Esophagus squamous epithelium (tissue), 5 donors: ENCODE measurements at regions not wholly inside any gene's neighbourhood (a gene's known extent, or its start where the extent isn't known, plus 50 kb on each side); places are given as distances from the start of the nearest gene placed in this dataset.

Source experiments
- DNase-seq: peaks from one replicate; lab custom pipeline; 2025; lab: John Stamatoyannopoulos, UW
- H3K27ac ChIP-seq, 4 donors: fragments of 200-600 bp; sonication (generic); one replicate each; pipeline ENCODE4 v1.5.1; 2016 to 2019; ENCODE audit warnings: mild to moderate bottlenecking in 1 of 4
- H3K27me3 ChIP-seq, 4 donors: fragments of 200-600 bp; sonication (generic); 1 replicate in 3 of 4; 2 replicates in 1 of 4; pipeline versions ENCODE4 v1.5.1 to v1.6.0; 2017 to 2021; ENCODE audit warnings: antibody characterized with exemption in 1 of 4
- H3K36me3 ChIP-seq, 3 donors: fragments of 200-600 bp; sonication (generic); one replicate each; pipeline ENCODE4 v1.5.1; 2016 to 2019
- H3K4me1 ChIP-seq, 3 donors: fragments of 200-600 bp; sonication (generic); one replicate each; pipeline ENCODE4 v1.5.1; 2017 to 2019
- H3K4me3 ChIP-seq, 4 donors: fragments of 200-600 bp; sonication (generic); 1 replicate in 3 of 4; 2 replicates in 1 of 4; pipeline ENCODE4 v1.5.1; 2016 to 2019; ENCODE audit warnings: mild to moderate bottlenecking in 2 of 4, moderate library complexity in 1 of 4
- H3K9me3 ChIP-seq, 3 donors: fragments of 200-600 bp; sonication (generic); one replicate each; pipeline ENCODE4 v1.5.1; 2016 to 2019
- POLR2A ChIP-seq, 4 donors: fragments of 450-650 bp; IDR thresholded peaks; one replicate each; pipeline ENCODE4 v1.6.1; 2017; ENCODE audit warnings: antibody characterized with exemption in 4 of 4, mild to moderate bottlenecking in 4 of 4, moderate library complexity in 3 of 4
- WGBS, 2 donors: methylation state at CpG; one replicate each; pipeline ENCODE4 v1.1.5; 2018; 5-methylcytosine and 5-hydroxymethylcytosine counted together
- intact Hi-C: fragments of 100-400 bp; cut with DNase I; formaldehyde crosslinking; loops from one replicate; pipeline ENCODE4 v1.15.0; 2022
- TF ChIP-seq, protein P1 (sequence below), 6 experiments: fragments of 450-650 bp in 4 of 6; fragments of 200-600 bp in 2 of 6; sonication (generic) in 2 of 6; IDR thresholded peaks; one replicate each; pipeline ENCODE4 v1.5.1; 2016 to 2019; ENCODE audit warnings: antibody characterized with exemption in 6 of 6, mild to moderate bottlenecking in 4 of 6, moderate library complexity in 4 of 6
- donor health status: DM: yes; HTN: yes; CAD: no.

DNA sequence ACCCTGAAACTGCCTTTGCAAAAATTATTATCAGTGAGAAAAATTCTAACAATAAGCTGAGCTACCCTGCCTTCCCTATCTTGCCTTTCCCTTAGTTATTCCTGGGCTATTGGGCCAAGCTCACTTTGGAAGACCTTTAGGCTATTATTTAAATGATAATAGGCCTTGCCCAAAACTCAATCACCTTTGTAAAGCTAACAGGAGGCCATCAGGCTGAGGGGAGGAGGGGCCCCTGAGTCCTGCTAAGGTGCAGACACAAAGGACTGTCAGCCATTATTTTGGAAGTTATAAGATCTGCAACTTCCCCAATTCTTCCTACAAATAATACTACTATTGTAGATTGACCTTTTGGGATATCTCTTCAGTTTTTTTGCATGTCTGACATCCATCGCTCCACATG lies 278.8 kb upstream of the DIAPH2 start:
- intact Hi-C loops: no loop called here
- Histone ChIP-seq H3K27ac (no peak overlapping the region), H3K9me3 (no peaks in the 10 kb centered on the region), H3K4me1 (peaks cover 0 to 28% (median 0%) of the 10 kb centered on the region in 3 donors), H3K27me3 (peaks cover 0 to 4% (median 0%) of the 10 kb centered on the region in 4 donors), H3K4me3 (no peak overlapping the region), H3K36me3 (no peaks in the 10 kb centered on the region)
- no peak for DNase-seq
- TF ChIP-seq POLR2A (IDR thresholded peaks at IDR 0.05): no peak
- TF ChIP-seq, protein P1, sequence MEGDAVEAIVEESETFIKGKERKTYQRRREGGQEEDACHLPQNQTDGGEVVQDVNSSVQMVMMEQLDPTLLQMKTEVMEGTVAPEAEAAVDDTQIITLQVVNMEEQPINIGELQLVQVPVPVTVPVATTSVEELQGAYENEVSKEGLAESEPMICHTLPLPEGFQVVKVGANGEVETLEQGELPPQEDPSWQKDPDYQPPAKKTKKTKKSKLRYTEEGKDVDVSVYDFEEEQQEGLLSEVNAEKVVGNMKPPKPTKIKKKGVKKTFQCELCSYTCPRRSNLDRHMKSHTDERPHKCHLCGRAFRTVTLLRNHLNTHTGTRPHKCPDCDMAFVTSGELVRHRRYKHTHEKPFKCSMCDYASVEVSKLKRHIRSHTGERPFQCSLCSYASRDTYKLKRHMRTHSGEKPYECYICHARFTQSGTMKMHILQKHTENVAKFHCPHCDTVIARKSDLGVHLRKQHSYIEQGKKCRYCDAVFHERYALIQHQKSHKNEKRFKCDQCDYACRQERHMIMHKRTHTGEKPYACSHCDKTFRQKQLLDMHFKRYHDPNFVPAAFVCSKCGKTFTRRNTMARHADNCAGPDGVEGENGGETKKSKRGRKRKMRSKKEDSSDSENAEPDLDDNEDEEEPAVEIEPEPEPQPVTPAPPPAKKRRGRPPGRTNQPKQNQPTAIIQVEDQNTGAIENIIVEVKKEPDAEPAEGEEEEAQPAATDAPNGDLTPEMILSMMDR (IDR thresholded peaks at IDR 0.05): no peak
- WGBS, 2 donors: 93 to 100% methylated on average over 1 of the region's 1 CpG

DNA sequence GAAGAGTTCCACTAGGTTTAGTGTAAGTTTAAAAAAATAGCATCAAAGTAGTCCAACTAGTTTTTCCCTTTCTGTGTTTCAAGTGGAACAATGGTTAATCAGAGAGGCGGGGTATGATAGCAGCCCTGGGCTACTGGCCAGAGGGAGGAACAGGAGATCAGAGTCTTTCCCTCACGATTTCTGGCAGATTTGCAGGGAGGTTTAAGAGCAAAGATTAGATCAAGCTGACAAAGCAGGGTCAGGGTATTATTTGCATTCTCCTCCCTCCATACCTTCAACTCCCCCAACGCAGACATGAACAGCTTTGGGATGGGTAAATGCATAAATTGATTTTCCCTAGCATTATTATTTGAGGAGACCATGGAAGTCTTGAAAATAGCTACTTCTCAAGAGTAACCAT lies 277.6 kb upstream of the DIAPH2 start:
- WGBS, 2 donors: 8 to 28% methylated on average over 3 of the region's 3 CpGs
- no peak for TF ChIP-seq POLR2A (IDR thresholded peaks at IDR 0.05)
- TF ChIP-seq, protein P1 (IDR thresholded peaks at IDR 0.05): no peak

DNA sequence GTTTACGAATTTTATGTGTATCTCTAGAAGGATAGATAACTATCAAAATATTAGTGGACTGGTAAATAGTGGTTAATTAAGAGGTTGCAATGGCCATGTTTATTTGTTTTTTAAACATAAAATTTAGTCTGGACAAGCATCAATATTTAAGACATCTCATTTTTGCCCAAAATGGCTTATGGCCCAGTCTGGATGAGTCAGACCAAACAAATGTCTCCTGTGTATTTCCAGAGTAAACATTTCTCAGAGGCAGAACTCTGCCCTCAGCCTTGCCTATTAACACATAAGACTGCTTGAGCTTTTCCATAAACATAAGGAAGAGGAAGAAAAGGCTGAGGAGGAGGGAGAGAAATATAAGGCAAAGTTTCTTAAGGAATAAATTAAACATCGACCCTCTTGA lies 277.1 kb upstream of the DIAPH2 start:
- peaks cover 0 to 28% (median 0%) of the 10 kb centered on the region in 3 donors for H3K4me1 ChIP-seq
- intact Hi-C loops: no loop called here
- TF ChIP-seq, protein P1 (IDR thresholded peaks at IDR 0.05): no peak
- no peak for TF ChIP-seq POLR2A (IDR thresholded peaks at IDR 0.05)
- WGBS, 2 donors: 27 to 44% methylated on average over 2 of the region's 2 CpGs
- peak overlapping the region in 3 of 4 donors; percentile 13 to 72 (median 42) for H3K27ac ChIP-seq
- no peak overlapping the region for H3K4me3 ChIP-seq
- no peaks in the 10 kb centered on the region for H3K36me3 ChIP-seq
- no peaks in the 10 kb centered on the region for H3K9me3 ChIP-seq
- H3K27me3 ChIP-seq: peaks cover 0 to 4% (median 0%) of the 10 kb centered on the region in 4 donors
- DNase-seq: no peak

More for the DNA sequence above, 277.6 kb upstream of the DIAPH2 start:
- no peaks in the 10 kb centered on the region for H3K36me3 ChIP-seq
- DNase-seq: no peak
- H3K4me3 ChIP-seq: no peak overlapping the region
- H3K27me3 ChIP-seq: peaks cover 0 to 4% (median 0%) of the 10 kb centered on the region in 4 donors
- intact Hi-C loops: no loop called here
- H3K4me1 ChIP-seq: peaks cover 0 to 28% (median 0%) of the 10 kb centered on the region in 3 donors
- H3K9me3 ChIP-seq: no peaks in the 10 kb centered on the region
- peak overlapping the region in 2 of 4 donors; percentile 42 to 72 for H3K27ac ChIP-seq

DNA sequence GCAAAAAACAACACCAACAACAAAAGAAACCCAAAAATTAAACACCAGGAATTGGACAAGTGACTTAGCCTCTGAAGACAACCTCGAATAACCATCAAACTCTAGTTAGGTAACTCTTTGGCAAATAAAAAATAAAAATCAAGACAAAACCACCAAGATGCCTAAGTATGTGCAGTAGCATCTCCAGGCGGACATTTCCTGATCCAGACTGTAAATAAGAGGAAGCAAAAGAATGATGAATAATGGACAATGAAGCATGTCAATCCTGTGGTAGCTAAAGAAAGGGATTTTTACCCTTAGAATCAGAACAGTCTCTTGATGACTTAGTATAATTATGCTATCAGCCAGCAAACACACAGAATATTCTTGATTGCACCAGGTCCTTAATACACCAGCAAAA lies 276.7 kb upstream of the DIAPH2 start:
- H3K4me1 ChIP-seq: peaks cover 0 to 28% (median 0%) of the 10 kb centered on the region in 3 donors
- H3K27me3 ChIP-seq: peaks cover 0 to 4% (median 0%) of the 10 kb centered on the region in 4 donors
- no peaks in the 10 kb centered on the region for H3K36me3 ChIP-seq
- no peak overlapping the region for H3K4me3 ChIP-seq
- 38 to 44% methylated on average over 2 of the region's 2 CpGs for WGBS, 2 donors
- H3K9me3 ChIP-seq: no peaks in the 10 kb centered on the region
- intact Hi-C loops: no loop called here
- no peak for DNase-seq
- H3K27ac ChIP-seq: peak overlapping the region in 3 of 4 donors; percentile 13 to 72 (median 42)
- TF ChIP-seq, protein P1 (IDR thresholded peaks at IDR 0.05): no peak

DNA sequence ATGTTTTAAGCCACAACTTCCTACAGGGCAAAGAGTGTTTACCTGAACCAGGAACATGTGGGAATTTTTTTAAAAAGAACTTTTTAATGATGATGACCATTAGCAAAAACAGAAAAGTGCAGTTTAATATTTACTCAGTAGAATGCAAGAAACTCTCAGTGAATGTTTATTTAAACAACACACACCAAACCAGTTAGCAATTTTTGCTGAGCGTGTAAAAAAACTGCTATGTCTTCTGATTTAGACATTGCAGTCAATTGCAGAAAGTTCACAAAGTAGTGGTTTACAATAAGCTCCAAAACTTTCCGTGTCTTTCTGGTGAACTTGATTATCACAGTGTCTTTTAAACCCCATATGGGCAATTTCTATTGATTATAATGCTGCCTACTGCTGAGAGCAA lies 273.7 kb upstream of the DIAPH2 start:
- TF ChIP-seq, protein P1 (IDR thresholded peaks at IDR 0.05): no peak
- TF ChIP-seq POLR2A (IDR thresholded peaks at IDR 0.05): no peak
- Histone ChIP-seq H3K36me3 (no peaks in the 10 kb centered on the region), H3K27ac (no peak overlapping the region), H3K4me1 (peaks cover 0 to 26% (median 0%) of the 10 kb centered on the region in 3 donors), H3K9me3 (no peaks in the 10 kb centered on the region), H3K4me3 (no peak overlapping the region), H3K27me3 (no peaks in the 10 kb centered on the region)
- 74 to 82% methylated on average over 2 of the region's 2 CpGs for WGBS, 2 donors
- DNase-seq: no peak
- intact Hi-C loops: no loop called here
